Amygdala (tissue), 56 donors: ENCODE measurements at regions not wholly inside any gene's neighbourhood (a gene's known extent, or its start where the extent isn't known, plus 50 kb on each side); places are given as distances from the start of the nearest gene placed in this dataset.

Experiments used
- DNase-seq, 56 donors: peaks; one replicate each; lab custom pipeline; 2025; lab: John Stamatoyannopoulos, UW

DNA sequence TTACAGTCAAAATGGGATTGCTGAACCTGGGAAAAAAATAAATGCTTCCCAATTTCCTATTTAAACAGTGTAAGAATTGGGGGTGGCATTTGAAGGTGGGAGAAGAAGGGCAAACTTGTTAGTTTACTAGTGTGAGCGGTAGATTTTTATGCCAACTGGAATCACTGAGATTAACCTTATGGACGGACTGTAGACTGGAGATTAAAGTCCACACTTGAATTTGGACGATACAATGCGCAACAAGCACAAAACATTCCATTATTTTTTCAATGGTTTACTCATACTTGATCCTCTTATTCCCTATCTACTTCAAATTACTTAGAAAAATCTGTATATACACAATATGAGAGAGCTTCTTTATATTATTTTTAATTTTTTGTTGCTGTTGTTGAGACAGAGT is 269.6 kb upstream of the KLF14 start:
- no peak for DNase-seq

DNA sequence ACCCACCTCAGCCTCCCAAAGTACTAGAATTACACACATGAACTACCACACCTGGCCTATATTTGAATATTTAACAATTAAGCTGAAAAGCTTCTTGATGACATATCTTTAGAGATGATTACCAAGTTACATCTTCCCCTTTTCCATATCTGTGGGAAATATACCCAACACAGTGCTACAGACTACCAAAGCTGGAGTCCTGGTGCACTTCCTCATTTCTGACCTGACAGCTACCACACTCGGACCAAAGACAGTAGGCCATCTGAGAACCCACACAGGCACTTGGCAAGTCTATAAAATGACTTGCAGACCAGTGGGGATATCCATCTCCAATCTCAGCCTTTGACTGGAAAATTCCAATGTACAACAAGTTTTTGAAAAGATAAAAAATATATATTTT is 270.4 kb upstream of the KLF14 start:
- DNase-seq: no peak

DNA sequence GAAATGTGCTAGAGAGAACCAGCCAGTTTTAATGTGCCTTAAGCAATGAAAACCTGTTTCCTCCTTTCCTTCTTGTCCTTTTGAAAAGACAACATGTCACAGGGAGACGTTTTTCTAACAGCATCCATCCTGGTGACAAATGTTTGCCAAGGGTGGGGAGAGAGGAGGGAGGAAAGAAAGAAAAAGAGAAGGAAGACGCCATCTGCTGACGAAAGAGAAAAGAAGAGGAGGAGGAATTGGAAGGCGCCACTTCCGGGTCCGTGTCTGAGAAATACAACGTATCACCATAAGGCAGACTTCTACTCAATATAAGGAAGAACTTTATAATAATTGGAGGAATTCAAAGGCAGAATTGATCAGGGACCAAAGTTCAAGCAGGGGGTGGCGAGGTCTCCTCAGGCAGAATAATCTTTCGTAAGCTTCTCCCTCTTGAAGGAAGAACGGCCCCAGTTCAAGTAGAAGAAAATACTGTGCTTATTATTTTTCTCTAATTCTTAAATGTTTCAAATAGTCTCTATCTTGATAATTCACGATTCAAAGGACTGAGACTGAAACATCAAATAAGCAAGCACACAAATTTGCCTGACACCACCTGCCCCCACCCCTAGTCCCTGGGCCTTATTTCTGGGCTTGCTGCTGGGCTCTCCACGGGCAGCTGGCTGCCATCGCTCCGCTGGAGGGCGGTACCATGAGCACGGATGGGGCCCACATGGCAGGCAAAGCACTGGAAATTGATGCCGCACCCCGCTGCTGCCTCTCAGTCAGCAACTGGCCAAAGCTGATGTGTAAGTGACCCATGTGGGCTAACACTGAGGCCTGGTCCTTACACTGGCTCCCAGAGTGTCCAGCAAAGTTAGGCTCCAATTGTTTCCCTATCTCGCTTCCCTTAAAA is 273.7 kb upstream of the KLF14 start:
- peak in 36 of 56 donors; percentile 13 to 77 (median 38) for DNase-seq

DNA sequence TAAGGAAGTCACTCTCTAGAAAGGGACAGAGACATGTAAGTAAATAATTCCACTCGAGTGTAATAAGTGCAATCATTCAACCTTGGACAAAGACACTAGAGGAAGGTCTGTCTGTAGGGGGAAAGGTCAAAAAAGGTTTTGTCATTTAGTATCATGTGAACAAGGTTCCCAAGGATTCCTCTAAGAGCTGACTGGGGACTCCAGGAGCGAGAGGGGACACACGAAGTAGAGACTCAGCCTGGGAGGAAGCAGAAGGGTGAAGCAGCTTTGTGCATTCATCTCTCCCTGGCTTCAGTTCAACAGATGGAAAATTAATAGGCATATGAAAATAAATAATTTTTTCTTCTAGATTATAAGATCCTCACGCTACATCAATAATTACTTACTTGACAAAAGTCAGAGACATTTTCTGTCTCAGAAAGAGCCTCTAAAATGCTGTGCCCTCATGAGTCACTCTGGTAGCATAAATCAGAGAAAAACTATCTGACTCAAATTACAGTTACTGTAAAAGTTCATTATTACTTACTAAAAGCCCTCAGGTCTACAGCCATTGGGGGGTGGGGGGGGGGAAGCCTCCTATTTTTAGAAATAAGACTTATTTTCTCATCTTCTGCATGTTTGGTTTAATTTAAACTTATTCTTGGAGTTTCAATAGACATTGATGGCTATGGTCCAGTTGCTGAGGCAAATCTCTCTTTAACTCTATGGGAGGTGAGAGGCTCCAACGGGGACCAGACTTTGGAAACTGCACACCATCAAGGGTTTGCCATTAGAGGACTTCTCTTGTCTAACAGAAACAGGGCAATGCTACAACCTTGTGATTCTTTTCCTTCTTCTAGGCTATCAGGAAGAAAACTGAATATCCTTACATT is 275.1 kb upstream of the KLF14 start:
- DNase-seq: no peak

DNA sequence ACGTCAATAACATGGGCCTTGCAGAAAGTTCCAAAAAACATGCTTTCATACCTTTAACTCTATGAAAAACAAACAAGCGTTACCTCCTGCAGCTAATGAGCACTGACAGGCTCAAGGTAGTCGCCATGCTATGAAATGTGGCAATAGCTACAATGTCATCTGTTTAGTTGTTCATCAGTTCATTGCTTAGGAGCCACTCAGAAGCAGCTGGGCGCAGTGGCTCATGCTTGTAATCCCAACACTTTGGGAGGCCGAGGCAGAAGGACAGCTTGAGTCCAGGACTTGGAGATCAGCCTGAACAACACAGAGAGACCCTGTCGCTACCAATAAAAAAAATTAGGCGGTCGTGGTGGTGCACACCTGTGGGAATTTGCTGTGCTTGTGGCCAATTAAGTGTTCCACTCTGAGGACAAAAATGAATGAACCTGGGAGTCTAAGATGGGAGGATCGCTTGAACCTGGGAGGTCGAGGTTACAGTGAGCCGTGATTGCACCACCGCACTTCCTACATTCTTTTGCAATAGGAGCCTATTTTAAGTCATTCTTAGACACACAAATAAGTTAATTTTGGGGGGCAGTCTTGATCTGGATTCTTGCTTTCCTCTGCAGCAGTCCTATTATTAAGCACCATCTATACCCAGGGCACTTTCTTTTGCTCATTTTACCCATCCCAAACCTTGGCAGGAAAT is 276.2 kb upstream of the KLF14 start:
- no peak for DNase-seq

DNA sequence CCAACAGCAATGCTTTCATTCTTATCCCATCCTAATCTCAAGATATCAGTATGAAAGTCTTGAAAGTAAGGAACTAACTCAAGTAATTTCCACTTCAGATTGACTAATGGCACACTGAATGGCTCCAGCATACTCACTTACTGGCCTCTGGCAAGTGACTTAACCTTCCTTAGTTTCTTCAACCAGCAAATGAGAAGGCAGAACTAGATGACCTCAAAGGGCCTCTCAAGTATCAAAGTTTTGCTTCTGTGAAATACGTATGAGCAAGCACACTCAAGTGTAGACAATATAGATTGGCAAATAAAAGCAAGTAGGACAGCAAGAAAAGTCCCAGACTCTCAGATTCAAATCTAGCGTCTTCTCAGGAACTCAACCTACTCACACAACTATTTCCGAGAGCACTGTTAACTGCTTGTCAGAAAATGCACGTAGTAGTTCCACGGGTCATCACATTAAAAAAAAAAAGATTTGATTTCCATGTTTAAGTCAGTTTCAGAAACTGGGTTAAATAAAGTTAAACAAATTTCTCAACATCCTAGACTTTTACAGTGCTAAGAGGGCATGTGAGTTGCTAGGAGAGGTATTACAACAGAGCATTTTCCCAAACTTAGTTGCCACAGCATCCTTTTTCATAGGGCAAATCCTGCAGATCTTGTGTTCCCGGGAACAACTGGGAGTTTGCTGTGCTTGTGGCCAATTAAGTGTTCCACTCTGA is 276.9 kb upstream of the KLF14 start:
- DNase-seq: no peak

DNA sequence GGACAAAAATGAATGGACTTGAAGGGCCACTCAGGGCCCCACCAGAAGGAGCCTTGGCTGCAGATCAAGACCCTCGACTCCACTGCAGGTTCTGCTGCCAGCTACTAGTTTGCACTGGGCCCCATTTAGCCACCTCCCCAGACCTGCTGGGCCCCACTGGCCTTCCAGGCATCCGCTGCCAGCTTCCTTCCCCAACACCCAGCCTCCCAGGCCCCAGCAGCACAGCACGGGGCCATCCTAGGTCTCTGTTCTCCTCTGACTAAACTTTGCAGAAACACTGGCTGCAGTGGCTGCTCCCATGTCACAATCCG is 277.4 kb upstream of the KLF14 start:
- peak in 39 of 56 donors; percentile 16 to 84 (median 56) for DNase-seq

DNA sequence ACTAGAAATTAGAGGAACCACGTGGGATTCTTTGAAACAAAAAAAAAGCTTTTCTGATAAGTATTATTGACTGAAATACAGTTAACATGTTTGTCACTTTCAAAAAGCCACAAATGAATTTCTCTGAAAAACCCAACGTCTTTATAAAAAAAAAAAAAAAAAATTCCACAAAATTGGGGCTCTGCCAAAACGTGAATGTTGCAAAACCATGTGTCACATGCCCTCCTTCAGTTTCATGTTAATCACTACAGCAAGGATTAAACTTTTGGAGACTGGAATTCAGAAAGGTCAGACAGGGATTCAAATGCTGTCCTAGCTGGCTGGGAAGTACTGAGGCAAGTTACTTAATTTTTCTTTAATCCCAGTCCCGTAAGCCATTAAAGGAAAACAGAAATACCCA is 278.0 kb upstream of the KLF14 start:
- no peak for DNase-seq

DNA sequence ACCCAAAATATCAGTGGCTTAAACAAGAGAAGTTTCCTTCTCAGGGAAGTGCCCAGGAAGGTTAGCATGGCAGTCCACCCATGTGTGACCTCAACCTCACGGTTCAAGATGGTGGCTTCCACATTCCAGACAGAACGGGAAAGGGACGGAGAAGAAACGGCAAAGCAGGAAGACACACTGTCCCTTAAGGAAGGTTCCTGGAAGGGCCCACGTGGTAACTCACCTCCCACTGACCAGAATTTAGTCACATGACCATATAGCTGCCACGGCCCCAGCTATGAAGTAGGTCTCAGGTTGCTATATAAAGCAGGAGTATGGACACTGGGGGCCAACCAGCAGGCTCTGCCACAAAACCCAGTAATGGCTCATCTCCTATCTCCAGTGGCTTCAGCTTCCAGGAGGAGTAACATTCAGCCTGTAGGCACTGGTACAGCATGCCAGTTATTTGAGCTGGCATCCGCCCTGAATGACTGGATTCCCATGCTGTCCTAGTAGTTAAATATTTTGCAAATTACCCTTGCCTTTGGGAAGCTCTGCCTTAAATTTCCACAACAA is 278.5 kb upstream of the KLF14 start:
- no peak for DNase-seq

DNA sequence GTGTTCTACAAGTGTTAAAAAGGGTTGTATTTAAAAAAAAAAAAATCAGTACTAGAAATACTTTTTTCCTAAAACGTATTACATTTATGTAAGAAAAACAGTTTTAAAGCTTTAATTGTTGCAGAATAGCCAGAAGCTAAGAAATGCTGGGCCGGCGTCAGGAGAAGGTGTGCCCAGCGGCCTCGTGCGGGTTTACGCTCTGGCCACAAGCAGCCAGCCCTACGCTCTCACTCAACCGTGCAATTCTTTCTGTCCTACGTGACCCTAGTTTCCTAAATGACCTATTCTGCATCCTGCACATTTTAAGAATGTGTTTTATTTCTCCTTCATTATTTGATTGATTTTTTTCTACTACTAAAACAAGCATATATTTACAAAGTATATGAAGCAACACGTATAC is 279.7 kb upstream of the KLF14 start:
- peak in 1 of 56 donors; percentile 12 for DNase-seq

DNA sequence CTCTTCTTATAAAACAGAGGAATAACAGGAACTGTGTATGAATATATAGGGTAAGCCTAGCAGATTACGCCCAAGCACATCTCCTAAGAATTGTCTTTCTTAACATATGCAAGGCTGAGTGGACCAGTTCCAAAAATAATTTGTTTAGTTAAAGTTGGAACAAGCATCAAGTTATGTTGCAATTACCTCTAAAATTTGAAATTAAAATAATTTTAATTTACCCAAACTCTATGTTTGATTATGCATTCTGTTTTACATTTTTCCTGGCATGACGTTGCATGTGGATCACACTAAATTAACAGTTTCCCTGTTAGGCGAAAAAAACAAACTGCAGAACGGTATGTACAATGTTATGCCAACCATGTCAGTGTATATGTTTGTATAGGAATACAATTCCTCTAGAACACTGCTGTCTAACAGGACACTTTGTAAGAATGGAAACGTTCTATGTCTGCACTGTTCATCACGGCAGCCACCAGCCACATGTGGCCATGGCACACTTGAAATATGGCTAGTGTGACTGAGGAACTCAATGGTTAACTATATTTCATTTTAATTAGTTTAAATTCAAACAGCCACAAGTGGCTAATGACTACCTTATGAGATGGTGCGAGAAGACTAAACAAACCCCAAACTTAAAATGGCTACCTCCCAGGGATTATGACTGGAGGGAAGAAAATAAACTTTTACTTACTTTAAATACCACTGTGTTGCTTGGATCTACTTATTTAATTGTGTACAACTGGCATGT is 281.1 kb upstream of the KLF14 start:
- no peak for DNase-seq

DNA sequence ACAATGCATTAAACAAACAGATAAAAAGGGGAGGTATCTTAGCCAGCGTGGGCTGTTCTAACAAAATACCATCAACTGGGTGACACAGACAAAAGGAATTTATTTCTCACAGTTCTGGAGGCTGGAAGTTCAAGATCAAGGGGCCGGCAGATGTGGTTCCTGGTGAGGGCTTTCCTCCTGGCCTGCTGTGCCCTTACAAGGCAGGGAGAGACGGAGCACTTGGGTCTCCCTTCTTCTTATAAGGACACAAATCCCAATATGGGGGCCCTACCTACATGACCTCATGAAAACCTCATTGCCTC is 281.6 kb upstream of the KLF14 start:
- no peak for DNase-seq

DNA sequence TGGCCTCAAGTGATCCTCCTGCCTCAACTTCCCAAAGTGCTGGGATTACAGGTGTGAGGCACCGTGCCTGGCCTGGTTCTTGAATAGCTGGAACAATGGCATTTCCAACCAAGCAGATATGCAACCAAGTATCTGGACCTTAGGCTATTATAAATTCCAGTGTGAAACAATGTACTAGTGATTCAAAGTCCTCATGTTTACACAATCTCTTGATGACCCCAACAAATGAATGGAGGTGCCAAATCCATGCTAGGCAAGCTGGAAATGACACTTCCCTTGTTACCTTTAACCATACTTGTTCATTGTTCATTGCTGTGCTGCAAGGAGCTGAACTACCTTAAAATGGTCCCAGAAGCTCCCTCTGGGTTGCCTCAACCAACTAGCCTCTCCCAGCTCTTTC is 282.2 kb upstream of the KLF14 start:
- DNase-seq: no peak

DNA sequence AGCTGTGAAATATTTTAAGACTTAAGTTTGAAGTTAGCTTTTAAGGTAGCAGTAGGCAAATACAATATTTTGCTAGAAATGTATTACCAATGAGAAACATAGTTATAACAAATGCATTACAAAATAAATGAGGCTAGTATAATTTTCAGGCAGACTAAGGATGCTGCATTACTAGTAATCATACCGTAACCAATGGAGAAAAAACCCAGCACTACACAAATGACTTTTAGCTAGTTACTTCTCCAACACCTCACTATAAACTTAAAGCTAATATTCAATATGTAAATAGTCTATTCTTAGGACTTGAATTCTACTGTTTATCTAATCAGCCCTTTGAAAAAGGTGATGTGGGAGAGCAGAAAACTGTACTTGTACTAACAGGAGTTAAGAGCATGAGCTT is 285.3 kb upstream of the KLF14 start:
- DNase-seq: no peak

DNA sequence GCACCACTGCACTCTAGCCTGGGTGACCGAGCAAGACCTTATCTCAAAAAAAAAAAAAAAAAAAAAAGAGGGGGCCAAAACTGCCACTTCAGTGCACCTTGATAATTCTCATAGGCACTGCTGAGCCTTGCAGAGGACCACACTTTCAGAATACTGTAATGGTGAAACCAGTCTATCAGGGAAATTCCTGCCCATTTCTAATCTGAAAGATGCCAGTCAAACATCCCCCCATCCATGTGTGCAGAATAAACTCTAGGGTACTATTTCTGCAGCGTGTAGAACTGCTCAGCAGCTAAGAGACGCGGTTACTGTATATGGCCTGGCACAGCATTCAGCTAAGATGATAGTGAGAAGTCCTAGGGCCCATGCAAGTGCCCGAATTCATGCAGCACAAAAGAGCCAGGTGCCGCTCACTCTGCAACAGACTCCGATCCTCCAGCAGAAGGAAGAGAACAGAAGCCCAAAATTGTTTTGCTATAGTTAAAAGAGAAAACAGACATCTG is 286.8 kb upstream of the KLF14 start:
- no peak for DNase-seq

DNA sequence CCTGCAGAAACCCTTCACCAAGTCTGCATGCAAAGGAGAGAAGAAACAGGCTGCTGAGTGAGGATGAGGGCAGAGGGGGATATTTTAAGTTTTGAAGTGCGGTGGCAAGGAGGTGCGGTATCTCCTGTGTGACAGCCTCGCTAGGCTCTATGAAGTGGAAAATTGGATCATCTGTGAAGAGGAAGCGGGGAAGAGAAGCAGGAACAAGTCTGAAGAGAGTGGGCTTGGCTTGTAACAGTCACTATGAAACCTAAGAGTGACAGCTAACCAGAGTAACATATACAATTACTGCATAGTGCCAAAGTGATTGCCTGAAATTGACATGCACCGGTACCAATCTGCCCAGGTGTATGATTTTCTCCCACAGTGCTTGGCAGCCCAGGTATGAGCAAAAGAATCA is 287.5 kb upstream of the KLF14 start:
- no peak for DNase-seq

DNA sequence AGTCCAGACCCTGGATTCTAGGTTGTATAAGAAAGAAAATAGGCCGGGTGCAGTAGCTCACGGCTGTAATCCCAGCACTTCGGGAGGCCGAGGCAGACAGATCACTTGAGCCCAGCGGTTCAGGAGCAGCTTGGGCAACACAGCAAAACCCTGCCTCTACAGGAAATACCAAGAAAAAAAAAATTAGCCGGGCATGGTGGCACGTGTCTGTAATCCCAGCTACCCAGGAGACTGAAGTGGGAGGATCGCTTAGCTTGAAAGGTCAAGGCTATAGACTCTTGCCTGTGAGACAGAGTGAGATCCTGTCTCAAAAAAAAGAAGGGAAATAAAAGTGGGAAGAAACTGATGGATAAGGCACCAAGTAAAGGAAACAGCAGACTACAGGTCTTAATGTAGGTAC is 287.9 kb upstream of the KLF14 start:
- no peak for DNase-seq

DNA sequence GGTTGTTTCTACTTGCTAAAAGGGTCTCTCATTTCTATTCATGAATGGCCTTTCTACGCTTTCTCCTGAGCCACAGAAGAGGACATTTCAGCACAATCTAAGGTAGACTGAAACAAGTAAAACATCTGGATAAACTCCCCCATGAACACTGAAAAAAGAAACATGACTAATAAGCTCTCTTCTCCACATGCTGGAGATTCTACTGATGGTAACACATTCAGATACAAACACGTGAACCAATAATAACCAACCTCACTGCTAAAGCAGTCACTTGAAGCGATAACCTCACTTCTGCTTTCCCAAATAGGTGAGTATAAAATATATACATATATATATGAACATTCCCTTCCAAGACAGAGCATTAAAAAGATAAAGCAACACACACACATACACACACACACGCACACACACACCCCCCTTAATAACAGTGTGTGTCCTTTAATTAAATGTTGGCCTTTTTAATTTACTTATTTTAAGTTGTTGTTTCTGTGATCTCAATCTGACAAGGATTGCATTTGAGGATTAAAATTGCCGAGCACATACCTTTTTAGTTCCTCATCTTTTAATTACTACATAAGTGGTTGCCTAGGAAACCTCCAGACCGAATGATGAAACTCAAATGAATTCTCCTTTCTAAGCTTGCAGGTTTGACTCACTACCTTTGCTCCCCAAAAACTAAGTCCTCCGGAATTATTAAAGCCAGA is 292.4 kb upstream of the KLF14 start:
- DNase-seq: no peak

DNA sequence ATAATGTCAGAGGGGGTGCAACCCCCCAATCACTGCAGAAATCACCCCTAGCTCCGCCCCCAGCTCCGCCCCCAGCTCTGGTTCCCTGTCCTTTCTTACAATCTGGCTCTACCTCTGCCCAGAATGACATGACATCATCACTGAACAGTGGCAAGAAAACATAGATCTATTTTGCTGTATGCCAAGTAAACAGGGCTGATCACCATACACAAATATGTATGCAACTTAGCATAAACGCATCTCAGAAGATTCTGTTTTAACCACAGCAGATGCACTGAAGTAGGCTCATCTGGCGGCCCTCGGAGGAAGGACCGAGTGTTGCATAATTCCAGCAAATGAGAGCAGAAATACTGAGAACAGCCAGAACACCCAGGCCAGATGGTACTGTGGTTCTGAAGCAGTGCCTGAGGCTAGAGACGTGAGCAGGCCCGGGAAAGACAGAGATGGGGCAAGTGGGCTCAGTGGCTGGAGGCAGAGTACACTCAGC is 293.3 kb upstream of the KLF14 start:
- DNase-seq: peak in 22 of 56 donors; percentile 7 to 51 (median 24)
